Stimulated activated effector memory CD8-positive, alpha-beta T cell treated with anti-CD3 and anti-CD28 coated beads, Interleukin-12 subunit alpha, Interleukin-12 subunit beta, amount 100 ng/mL, for 72 hours (primary cell): ENCODE measurements at regions not wholly inside any gene's neighbourhood (a gene's known extent, or its start where the extent isn't known, plus 50 kb on each side); places are given as distances from the start of the nearest gene placed in this dataset.
A peak's percentile ranks its signal among the peaks of the same experiment; 100 is the strongest.

ENCODE experiments used
- ATAC-seq: fragments of 150-1000 bp; cut with Tn5 transposase; 2 replicates; pipeline ENCODE4 v1.10.0; 2021
- DNase-seq, 2 donors: peaks; one replicate each; pipeline ENCODE4 v3.0.0; 2021 to 2022; ENCODE audit warnings: low spot score in 2 of 2
- H3K27ac Mint-ChIP-seq: one replicate; pipeline ENCODE4 v1.8.0; 2022; ENCODE audit warnings: mild to moderate bottlenecking, mixed read lengths
- H3K36me3 Mint-ChIP-seq: one replicate; pipeline ENCODE4 v1.8.0; 2022; ENCODE audit warnings: mild to moderate bottlenecking, mixed read lengths
- H3K4me1 Mint-ChIP-seq: one replicate; pipeline ENCODE4 v1.8.0; 2022; ENCODE audit warnings: mixed read lengths
- H3K4me3 Mint-ChIP-seq: one replicate; pipeline ENCODE4 v1.8.0; 2022; ENCODE audit warnings: mild to moderate bottlenecking, mixed read lengths
- H3K9me3 Mint-ChIP-seq: one replicate; pipeline ENCODE4 v1.8.0; 2022; ENCODE audit warnings: mixed read lengths

DNA sequence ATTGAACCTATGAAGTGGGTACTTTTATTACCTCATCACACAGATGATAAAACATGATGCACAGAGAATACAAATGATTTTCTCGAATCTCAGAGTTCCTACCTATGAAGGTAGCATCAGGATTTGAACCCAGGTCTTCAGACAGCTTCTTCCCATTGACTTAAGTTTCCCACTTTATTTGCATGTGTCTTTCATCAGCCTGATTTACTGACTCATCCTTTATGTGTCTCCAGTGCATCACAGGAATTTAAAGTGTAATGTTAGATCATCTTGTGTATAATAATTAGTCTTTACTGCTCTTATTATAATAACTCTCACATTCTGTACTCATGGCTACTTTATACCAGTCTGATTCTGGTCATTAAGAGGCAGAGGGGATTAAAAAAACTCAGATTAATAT is 449.4 kb upstream of the SUCLG2 start:
- H3K4me1 Mint-ChIP-seq: peaks cover 11% of the 10 kb centered on the region
- H3K4me3 Mint-ChIP-seq: no peak overlapping the region
- H3K36me3 Mint-ChIP-seq: no peaks in the 10 kb centered on the region
- peaks cover 2% of the 10 kb centered on the region for H3K9me3 Mint-ChIP-seq
- no peak overlapping the region for H3K27ac Mint-ChIP-seq
- DNase-seq (no peak), ATAC-seq (no peak)

DNA sequence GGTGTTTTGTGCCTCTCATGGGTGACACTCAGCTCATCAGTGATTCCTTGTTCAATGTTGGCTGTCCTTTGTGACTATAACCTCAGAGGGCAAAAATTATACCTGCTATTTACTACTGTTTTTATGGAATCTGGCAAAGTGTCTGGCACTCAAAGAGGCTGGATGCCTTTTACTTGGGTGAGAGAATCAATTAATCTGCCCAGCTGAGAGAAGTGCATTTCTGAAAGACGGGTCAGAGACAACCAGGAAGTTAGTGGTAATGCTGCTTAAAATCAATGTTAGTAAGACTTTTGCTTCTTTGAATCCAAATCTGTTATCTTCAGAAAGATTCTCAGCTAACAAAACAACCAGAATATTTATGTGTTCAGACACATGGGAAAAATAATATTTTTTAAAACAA is 436.2 kb upstream of the SUCLG2 start:
- H3K36me3 Mint-ChIP-seq: no peaks in the 10 kb centered on the region
- H3K27ac Mint-ChIP-seq: peak overlapping the region; percentile 45
- H3K9me3 Mint-ChIP-seq: no peaks in the 10 kb centered on the region
- peak overlapping the region; percentile 21 for H3K4me3 Mint-ChIP-seq
- H3K4me1 Mint-ChIP-seq: peaks cover 26% of the 10 kb centered on the region
- ATAC-seq (no peak), DNase-seq (no peak)

- Mint-ChIP-seq H3K4me1 (peaks cover 26% of the 10 kb centered on the region), H3K27ac (no peak overlapping the region), H3K4me3 (no peak overlapping the region), H3K9me3 (no peaks in the 10 kb centered on the region), H3K36me3 (no peaks in the 10 kb centered on the region)
- ATAC-seq: no peak
- DNase-seq: no peak
Measured at GRCh38 chr3:68089572-68090011, 435.2 kb upstream of the SUCLG2 start.

- Mint-ChIP-seq H3K9me3 (no peaks in the 10 kb centered on the region), H3K27ac (peak overlapping the region; percentile 23), H3K36me3 (no peaks in the 10 kb centered on the region), H3K4me3 (no peak overlapping the region), H3K4me1 (peaks cover 26% of the 10 kb centered on the region)
- no peak for DNase-seq
- ATAC-seq: no peak
Measured at GRCh38 chr3:68088636-68089035, 434.2 kb upstream of the SUCLG2 start.

- H3K36me3 Mint-ChIP-seq: no peaks in the 10 kb centered on the region
- H3K9me3 Mint-ChIP-seq: no peaks in the 10 kb centered on the region
- peak; percentile 78 for ATAC-seq
- H3K4me3 Mint-ChIP-seq: no peak overlapping the region
- H3K4me1 Mint-ChIP-seq: peaks cover 26% of the 10 kb centered on the region
- DNase-seq: peak in 1 of 2 donors; percentile 51
- H3K27ac Mint-ChIP-seq: peak overlapping the region; percentile 23
Measured at GRCh38 chr3:68088216-68088615, 433.8 kb upstream of the SUCLG2 start.

DNA sequence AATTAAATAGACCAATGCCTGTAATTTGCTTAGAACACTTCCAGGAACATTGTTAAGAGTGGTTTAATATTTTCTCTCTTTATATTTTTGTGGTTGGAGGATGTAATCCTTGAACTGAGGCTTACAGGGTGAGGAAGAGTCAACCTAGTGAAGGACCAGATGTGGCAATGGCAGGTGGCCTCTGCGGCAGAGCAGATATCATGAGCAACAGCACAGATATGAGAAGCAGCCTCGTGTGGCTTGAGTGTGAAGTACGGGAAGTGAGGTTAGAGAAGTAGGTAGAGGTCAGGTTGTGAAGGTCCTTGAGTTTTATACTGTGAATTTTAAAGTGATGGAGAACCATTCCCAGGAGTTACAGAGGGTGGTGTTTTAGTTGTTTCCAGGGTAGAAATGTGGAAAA is 417.6 kb upstream of the SUCLG2 start:
- H3K27ac Mint-ChIP-seq: no peak overlapping the region
- H3K4me1 Mint-ChIP-seq: peaks cover 8% of the 10 kb centered on the region
- no peaks in the 10 kb centered on the region for H3K36me3 Mint-ChIP-seq
- peaks cover 6% of the 10 kb centered on the region for H3K9me3 Mint-ChIP-seq
- H3K4me3 Mint-ChIP-seq: no peak overlapping the region
- ATAC-seq (peak; percentile 74), DNase-seq (no peak)

GRCh38 chr3:68070186-68070585 is 415.8 kb upstream of the SUCLG2 start:
- ATAC-seq: no peak
- no peak overlapping the region for H3K4me3 Mint-ChIP-seq

DNA sequence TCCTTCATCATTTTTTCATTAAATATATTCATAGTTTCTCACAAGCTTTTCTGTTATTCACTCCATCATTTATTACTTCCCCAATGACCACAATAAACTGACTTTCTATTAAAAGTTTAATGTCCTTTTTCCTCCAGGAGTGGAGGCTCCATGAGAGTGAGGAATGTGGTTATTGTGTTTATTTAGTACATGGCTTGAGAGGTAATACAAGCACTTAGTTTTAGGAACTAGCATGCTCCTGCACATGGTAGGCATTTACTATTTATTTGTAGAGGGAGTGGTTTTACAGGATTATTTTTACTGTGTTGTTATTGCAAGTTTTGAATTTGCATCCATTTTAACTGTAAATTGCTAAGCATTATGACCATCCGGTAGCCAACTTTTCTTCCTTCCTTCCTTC is 412.9 kb upstream of the SUCLG2 start:
- no peak overlapping the region for H3K4me3 Mint-ChIP-seq

More at GRCh38 chr3:68070186-68070585, 415.8 kb upstream of the SUCLG2 start:
- Mint-ChIP-seq H3K27ac (no peak overlapping the region), H3K4me1 (peaks cover 8% of the 10 kb centered on the region), H3K36me3 (no peaks in the 10 kb centered on the region), H3K9me3 (peaks cover 6% of the 10 kb centered on the region)
- DNase-seq: no peak

GRCh38 chr3:68062926-68063325 is 408.5 kb upstream of the SUCLG2 start:
- no peak for ATAC-seq
- H3K4me1 Mint-ChIP-seq: peaks cover 7% of the 10 kb centered on the region

More for the DNA sequence above, 412.9 kb upstream of the SUCLG2 start:
- no peaks in the 10 kb centered on the region for H3K36me3 Mint-ChIP-seq
- peaks cover 5% of the 10 kb centered on the region for H3K4me1 Mint-ChIP-seq
- no peak for ATAC-seq
- H3K27ac Mint-ChIP-seq: no peak overlapping the region
- DNase-seq: no peak
- H3K9me3 Mint-ChIP-seq: peaks cover 6% of the 10 kb centered on the region

GRCh38 chr3:68060910-68061309 is 406.5 kb upstream of the SUCLG2 start:
- DNase-seq: no peak
- peaks cover 14% of the 10 kb centered on the region for H3K4me1 Mint-ChIP-seq
- H3K4me3 Mint-ChIP-seq: no peak overlapping the region
- no peak for ATAC-seq
- no peaks in the 10 kb centered on the region for H3K36me3 Mint-ChIP-seq
- H3K9me3 Mint-ChIP-seq: no peaks in the 10 kb centered on the region
- no peak overlapping the region for H3K27ac Mint-ChIP-seq

More at GRCh38 chr3:68062926-68063325, 408.5 kb upstream of the SUCLG2 start:
- DNase-seq: no peak
- Mint-ChIP-seq H3K9me3 (no peaks in the 10 kb centered on the region), H3K4me3 (no peak overlapping the region), H3K36me3 (no peaks in the 10 kb centered on the region), H3K27ac (no peak overlapping the region)

- Mint-ChIP-seq H3K4me1 (peaks cover 14% of the 10 kb centered on the region), H3K9me3 (no peaks in the 10 kb centered on the region), H3K36me3 (no peaks in the 10 kb centered on the region), H3K27ac (no peak overlapping the region), H3K4me3 (no peak overlapping the region)
- no peak for ATAC-seq
- no peak for DNase-seq
Measured at GRCh38 chr3:68060191-68060590, 405.8 kb upstream of the SUCLG2 start.

DNA sequence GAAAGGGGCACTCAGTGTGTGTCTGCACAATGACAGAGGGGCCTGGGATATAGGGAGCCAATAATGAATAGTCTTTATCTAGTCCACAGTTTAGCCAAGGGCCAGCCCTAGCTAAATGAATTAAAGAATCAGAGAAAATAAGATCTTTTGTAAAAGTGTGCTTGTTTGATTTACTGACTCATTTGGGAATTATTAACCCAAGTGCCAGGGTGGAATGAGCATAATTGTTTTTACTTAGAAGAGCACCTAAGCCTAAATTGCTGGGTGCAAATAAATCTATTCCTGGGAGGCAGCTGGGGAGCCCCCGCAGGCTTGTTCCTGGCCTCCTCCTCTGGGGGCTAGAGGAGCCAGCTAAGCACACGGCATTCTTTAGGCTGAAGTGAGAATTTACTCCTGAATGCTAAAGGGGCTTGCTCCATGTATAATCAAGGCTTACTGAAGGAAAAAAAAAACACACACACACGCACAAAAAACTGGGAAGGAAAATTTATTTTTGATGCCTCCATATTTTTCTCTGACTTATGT is 405.3 kb upstream of the SUCLG2 start:
- Mint-ChIP-seq H3K9me3 (no peaks in the 10 kb centered on the region), H3K4me1 (peaks cover 14% of the 10 kb centered on the region), H3K36me3 (no peaks in the 10 kb centered on the region), H3K27ac (no peak overlapping the region), H3K4me3 (no peak overlapping the region)
- DNase-seq (no peak), ATAC-seq (no peak)

DNA sequence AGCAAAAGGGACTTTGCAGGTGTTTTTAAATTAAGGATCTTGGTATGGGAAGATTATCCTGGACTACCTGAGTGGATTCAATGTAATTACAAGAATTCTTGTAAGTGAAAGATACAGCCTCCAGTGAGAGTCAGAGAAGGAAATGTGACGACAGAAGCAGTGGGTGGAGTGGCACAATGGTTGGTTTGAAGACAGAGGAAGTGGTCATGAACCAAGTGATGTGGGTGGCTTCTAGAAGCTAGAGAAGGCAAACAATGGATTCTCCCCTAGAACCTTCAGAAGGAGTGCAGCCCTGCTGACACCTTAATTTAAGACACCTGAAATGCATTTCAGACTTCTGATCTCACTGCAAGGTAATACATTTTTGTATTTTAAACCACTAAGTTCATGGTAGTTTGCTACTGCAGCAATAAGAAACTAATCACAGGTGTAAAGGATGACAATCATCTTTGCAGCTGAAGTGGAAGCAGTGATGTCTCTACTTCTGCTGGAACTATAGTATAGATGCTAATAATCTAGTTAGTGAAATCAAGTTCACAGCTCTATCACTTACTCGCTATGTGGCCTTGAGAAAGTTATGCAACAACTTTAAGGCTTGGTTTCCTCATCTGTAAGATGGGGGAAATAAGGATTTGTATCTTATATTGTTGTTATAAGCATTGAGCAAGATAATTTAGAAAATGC is 403.4 kb upstream of the SUCLG2 start:
- H3K27ac Mint-ChIP-seq: no peak overlapping the region
- peak; percentile 3 to 53 for DNase-seq
- no peaks in the 10 kb centered on the region for H3K9me3 Mint-ChIP-seq
- peaks cover 14% of the 10 kb centered on the region for H3K4me1 Mint-ChIP-seq
- H3K36me3 Mint-ChIP-seq: no peaks in the 10 kb centered on the region
- peak; percentile 96 for ATAC-seq
- H3K4me3 Mint-ChIP-seq: no peak overlapping the region

- Mint-ChIP-seq H3K27ac (no peak overlapping the region), H3K36me3 (no peaks in the 10 kb centered on the region), H3K4me3 (no peak overlapping the region), H3K9me3 (no peaks in the 10 kb centered on the region), H3K4me1 (peaks cover 14% of the 10 kb centered on the region)
- DNase-seq (no peak), ATAC-seq (no peak)
Measured at GRCh38 chr3:68056556-68056955, 402.1 kb upstream of the SUCLG2 start.

- ATAC-seq: no peak
- Mint-ChIP-seq H3K9me3 (no peaks in the 10 kb centered on the region), H3K27ac (no peak overlapping the region), H3K36me3 (no peaks in the 10 kb centered on the region), H3K4me1 (peaks cover 14% of the 10 kb centered on the region), H3K4me3 (no peak overlapping the region)
- DNase-seq: no peak
Measured at GRCh38 chr3:68055215-68055614, 400.8 kb upstream of the SUCLG2 start.

DNA sequence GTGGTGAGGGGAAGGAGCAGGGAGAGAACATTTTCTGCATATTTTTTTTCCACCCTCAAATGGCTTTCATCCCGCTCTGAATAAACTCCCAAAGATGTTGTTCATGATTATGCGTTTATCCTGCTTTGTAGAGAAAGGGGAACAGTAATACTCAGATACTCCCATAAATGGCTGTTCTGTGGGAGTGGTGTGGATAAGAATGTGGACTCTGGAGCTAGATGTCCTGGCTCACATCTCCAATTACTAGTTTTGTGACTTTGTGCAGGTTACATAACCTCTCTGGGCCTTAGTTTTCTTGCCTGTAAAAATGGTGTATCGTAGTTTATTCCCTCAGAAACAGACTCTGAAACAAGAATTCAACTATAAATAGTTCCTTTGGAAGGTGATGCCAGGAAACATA is 395.4 kb upstream of the SUCLG2 start:
- Mint-ChIP-seq H3K4me1 (no peaks in the 10 kb centered on the region), H3K27ac (no peak overlapping the region), H3K9me3 (no peaks in the 10 kb centered on the region), H3K36me3 (no peaks in the 10 kb centered on the region), H3K4me3 (no peak overlapping the region)
- DNase-seq (no peak), ATAC-seq (no peak)
